Esophagus muscularis mucosa (tissue), 4 donors: ENCODE measurements at regions not wholly inside any gene's neighbourhood (a gene's known extent, or its start where the extent isn't known, plus 50 kb on each side); places are given as distances from the start of the nearest gene placed in this dataset.

Experiments used
- DNase-seq: peaks from one replicate; pipeline ENCODE4 v3.0.0-alpha.2; 2017; ENCODE audit errors: extremely low spot score
- H3K27ac ChIP-seq, 4 donors: fragments of 200-600 bp; sonication (generic); replicated peaks in 1 of 4; 1 replicate in 3 of 4; 2 replicates in 1 of 4; pipeline ENCODE4 v1.5.1; 2016 to 2019; ENCODE audit warnings: mild to moderate bottlenecking in 1 of 4
- H3K27me3 ChIP-seq, 4 donors: fragments of 200-600 bp; sonication (generic); one replicate each; pipeline versions ENCODE4 v1.5.1 to v1.6.0; 2016 to 2019
- H3K36me3 ChIP-seq, 4 donors: fragments of 200-600 bp; sonication (generic); one replicate each; pipeline ENCODE4 v1.5.1; 2016 to 2019
- H3K4me1 ChIP-seq, 4 donors: fragments of 200-600 bp; sonication (generic); one replicate each; pipeline ENCODE4 v1.5.1; 2016 to 2019
- H3K4me3 ChIP-seq, 4 donors: fragments of 200-600 bp; sonication (generic); 1 replicate in 2 of 4; 2 replicates in 2 of 4; pipeline ENCODE4 v1.5.1; 2016 to 2019; ENCODE audit warnings: mild to moderate bottlenecking in 4 of 4, moderate library complexity in 1 of 4
- H3K9me3 ChIP-seq, 4 donors: fragments of 200-600 bp; sonication (generic); 1 replicate in 3 of 4; 2 replicates in 1 of 4; pipeline ENCODE4 v1.5.1; 2016 to 2019
- CTCF ChIP-seq, 3 experiments: fragments of 200-600 bp in 2 of 3; fragments of 450-650 bp in 1 of 3; sonication (generic) in 2 of 3; IDR thresholded peaks; one replicate each; pipeline ENCODE4 v1.5.1; 2017 to 2019; ENCODE audit warnings: antibody characterized with exemption in 3 of 3, mild to moderate bottlenecking in 2 of 3, moderate library complexity in 1 of 3
- EP300 ChIP-seq: sonication (generic); formaldehyde crosslinking; IDR thresholded peaks from one replicate; pipeline ENCODE4 v1.6.1; 2017; ENCODE audit warnings: antibody characterized with exemption
- POLR2A ChIP-seq: fragments of 450-650 bp; IDR thresholded peaks from one replicate; pipeline ENCODE4 v1.6.1; 2017; ENCODE audit warnings: antibody characterized with exemption, moderate library complexity, mild to moderate bottlenecking, low read depth
- POLR2AphosphoS5 ChIP-seq, 2 donors: sonication (generic); formaldehyde crosslinking; IDR thresholded peaks; one replicate each; pipeline ENCODE4 v1.6.1; 2017; ENCODE audit warnings: antibody characterized with exemption in 2 of 2
- WGBS: methylation state at CpG from one replicate; pipeline ENCODE4 v1.1.5; 2018; 5-methylcytosine and 5-hydroxymethylcytosine counted together
- intact Hi-C: fragments of 100-400 bp; cut with DNase I; formaldehyde crosslinking; loops from one replicate; pipeline ENCODE4 v1.15.1; 2023

- DNase-seq = no peak
- H3K27me3 ChIP-seq = no peaks in the 10 kb centered on the region
- no peaks in the 10 kb centered on the region for H3K9me3 ChIP-seq
- TF ChIP-seq CTCF (IDR thresholded peaks at IDR 0.05) (no peak), POLR2A (no peak), EP300 (no peak), POLR2AphosphoS5 (IDR thresholded peaks at IDR 0.05) (no peak)
- no peak overlapping the region for H3K4me3 ChIP-seq
- intact Hi-C loops = no loop called here
- 50% methylated on average over 2 of the region's 2 CpGs for WGBS
- H3K27ac ChIP-seq = no peak overlapping the region
- H3K4me1 ChIP-seq = no peaks in the 10 kb centered on the region
- no peaks in the 10 kb centered on the region for H3K36me3 ChIP-seq
Measured at GRCh38 chr11:23944923-23945322, 551.9 kb upstream of the LUZP2 start.

GRCh38 chr11:23947883-23948282 is 549.0 kb upstream of the LUZP2 start:
- H3K9me3 ChIP-seq = no peaks in the 10 kb centered on the region
- no peak for DNase-seq
- no peak overlapping the region for H3K4me3 ChIP-seq
- intact Hi-C loops = no loop called here
- TF ChIP-seq CTCF (IDR thresholded peaks at IDR 0.05) = no peak
- TF ChIP-seq POLR2A = no peak
- TF ChIP-seq POLR2AphosphoS5 (IDR thresholded peaks at IDR 0.05) = no peak
- TF ChIP-seq EP300 = no peak
- no peaks in the 10 kb centered on the region for H3K36me3 ChIP-seq
- no peak overlapping the region for H3K27ac ChIP-seq
- H3K4me1 ChIP-seq = no peaks in the 10 kb centered on the region
- H3K27me3 ChIP-seq = no peaks in the 10 kb centered on the region

- Histone ChIP-seq H3K27me3 (no peaks in the 10 kb centered on the region), H3K27ac (no peak overlapping the region), H3K36me3 (no peaks in the 10 kb centered on the region), H3K4me3 (no peak overlapping the region), H3K4me1 (no peaks in the 10 kb centered on the region), H3K9me3 (no peaks in the 10 kb centered on the region)
- no peak for DNase-seq
- WGBS = 85% methylated on average over 2 of the region's 2 CpGs
- TF ChIP-seq POLR2A (no peak), CTCF (IDR thresholded peaks at IDR 0.05) (no peak), POLR2AphosphoS5 (IDR thresholded peaks at IDR 0.05) (no peak), EP300 (no peak)
- intact Hi-C loops = no loop called here
Measured at GRCh38 chr11:23948851-23949250, 548.0 kb upstream of the LUZP2 start.

- no peaks in the 10 kb centered on the region for H3K36me3 ChIP-seq
- no peak overlapping the region for H3K4me3 ChIP-seq
- no peaks in the 10 kb centered on the region for H3K27me3 ChIP-seq
- TF ChIP-seq EP300 (no peak), POLR2AphosphoS5 (IDR thresholded peaks at IDR 0.05) (no peak), CTCF (IDR thresholded peaks at IDR 0.05) (no peak), POLR2A (no peak)
- no peaks in the 10 kb centered on the region for H3K4me1 ChIP-seq
- no peaks in the 10 kb centered on the region for H3K9me3 ChIP-seq
- intact Hi-C loops = no loop called here
- 89% methylated on average over 2 of the region's 2 CpGs for WGBS
- no peak overlapping the region for H3K27ac ChIP-seq
- DNase-seq = no peak
Measured at GRCh38 chr11:23953951-23954710, 542.7 kb upstream of the LUZP2 start.

- WGBS = 66% methylated on average over 3 of the region's 3 CpGs
- intact Hi-C loops = no loop called here
- H3K9me3 ChIP-seq = no peaks in the 10 kb centered on the region
- no peaks in the 10 kb centered on the region for H3K36me3 ChIP-seq
- H3K4me1 ChIP-seq = no peaks in the 10 kb centered on the region
- no peak for DNase-seq
- TF ChIP-seq POLR2A (no peak), EP300 (no peak), POLR2AphosphoS5 (IDR thresholded peaks at IDR 0.05) (no peak), CTCF (IDR thresholded peaks at IDR 0.05) (no peak)
- H3K4me3 ChIP-seq = no peak overlapping the region
- H3K27me3 ChIP-seq = no peaks in the 10 kb centered on the region
- H3K27ac ChIP-seq = no peak overlapping the region
Measured at GRCh38 chr11:23954730-23955129, 542.1 kb upstream of the LUZP2 start.
